ENCODE measurements at regions not wholly inside any gene's neighbourhood (a gene's known extent, or its start where the extent isn't known, plus 50 kb on each side); places are given as distances from the start of the nearest gene placed in this dataset.

GRCh38 chr11:32225571-32226285, 134.9 kb downstream of the RCN1 start:
- ATAC-seq, result no peak
- H3K4me1 Mint-ChIP-seq, result no peaks in the 10 kb centered on the region
- no peak overlapping the region for H3K27ac Mint-ChIP-seq
- peaks cover 9% of the 10 kb centered on the region for H3K27me3 Mint-ChIP-seq
- H3K36me3 Mint-ChIP-seq, result no peaks in the 10 kb centered on the region
- no peaks in the 10 kb centered on the region for H3K9me3 Mint-ChIP-seq
- H3K4me3 Mint-ChIP-seq, result no peak overlapping the region

DNA sequence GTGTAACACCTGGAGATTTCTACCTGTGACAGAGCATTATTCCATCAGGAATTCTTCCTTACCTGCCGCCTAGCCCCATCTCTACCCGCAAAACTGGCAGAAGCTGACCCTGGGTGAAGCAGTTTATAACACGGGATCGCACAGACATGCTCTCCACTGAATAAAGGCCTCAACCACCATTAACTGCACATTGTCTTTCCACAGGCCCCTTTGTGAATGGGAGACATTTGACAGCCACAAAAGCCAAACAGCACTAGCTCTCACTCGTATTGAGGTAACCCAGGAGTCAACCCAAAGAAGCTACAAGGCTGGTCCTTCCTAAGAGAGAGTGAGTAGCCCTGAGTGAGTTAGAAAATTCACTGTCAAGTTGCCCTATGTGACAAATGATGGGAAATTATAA, 135.6 kb downstream of the RCN1 start:
- no peak for ATAC-seq
- H3K27ac Mint-ChIP-seq, result no peak overlapping the region

GRCh38 chr11:32229576-32230240, 138.8 kb downstream of the RCN1 start:
- H3K4me1 Mint-ChIP-seq, result no peaks in the 10 kb centered on the region
- no peak overlapping the region for H3K4me3 Mint-ChIP-seq
- ATAC-seq, result no peak
- H3K9me3 Mint-ChIP-seq, result no peaks in the 10 kb centered on the region
- H3K27ac Mint-ChIP-seq, result no peak overlapping the region
- H3K27me3 Mint-ChIP-seq, result peaks cover 37% of the 10 kb centered on the region
- no peaks in the 10 kb centered on the region for H3K36me3 Mint-ChIP-seq

More for the DNA sequence above, 135.6 kb downstream of the RCN1 start:
- Mint-ChIP-seq H3K9me3 (no peaks in the 10 kb centered on the region), H3K36me3 (no peaks in the 10 kb centered on the region), H3K27me3 (peaks cover 10% of the 10 kb centered on the region), H3K4me1 (no peaks in the 10 kb centered on the region), H3K4me3 (no peak overlapping the region)

- Mint-ChIP-seq H3K4me3 (no peak overlapping the region), H3K27me3 (peaks cover 28% of the 10 kb centered on the region), H3K4me1 (no peaks in the 10 kb centered on the region), H3K9me3 (no peaks in the 10 kb centered on the region), H3K27ac (no peak overlapping the region), H3K36me3 (no peaks in the 10 kb centered on the region)
- ATAC-seq, result no peak
Observed at GRCh38 chr11:32231909-32232493, 141.1 kb downstream of the RCN1 start.

- Mint-ChIP-seq H3K9me3 (no peaks in the 10 kb centered on the region), H3K27ac (no peak overlapping the region), H3K27me3 (peaks cover 28% of the 10 kb centered on the region), H3K4me1 (no peaks in the 10 kb centered on the region), H3K4me3 (no peak overlapping the region), H3K36me3 (no peaks in the 10 kb centered on the region)
- no peak for ATAC-seq
Observed at GRCh38 chr11:32232516-32232915, 141.6 kb downstream of the RCN1 start.

GRCh38 chr11:32233276-32233675, 142.4 kb downstream of the RCN1 start:
- Mint-ChIP-seq H3K9me3 (no peaks in the 10 kb centered on the region), H3K27me3 (peaks cover 28% of the 10 kb centered on the region), H3K4me3 (no peak overlapping the region), H3K36me3 (no peaks in the 10 kb centered on the region), H3K27ac (no peak overlapping the region), H3K4me1 (no peaks in the 10 kb centered on the region)
- ATAC-seq, result no peak

DNA sequence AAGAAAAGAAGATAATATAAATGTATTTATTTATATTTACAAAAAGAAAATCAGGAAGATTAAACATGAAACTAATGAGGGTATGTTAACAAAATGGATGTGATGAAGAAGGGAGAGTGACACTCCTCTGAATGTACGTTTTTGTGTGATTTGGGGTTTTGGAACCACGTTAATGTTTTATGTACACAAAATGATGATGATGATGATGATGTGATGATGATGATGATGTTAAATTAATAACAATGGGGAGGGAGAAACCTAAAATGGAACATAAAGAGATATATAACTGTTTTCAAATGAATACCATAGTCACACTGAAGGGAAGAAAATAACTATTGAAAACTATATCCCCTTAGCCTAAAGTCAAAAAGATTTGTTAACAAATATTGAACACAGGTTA, 143.1 kb downstream of the RCN1 start:
- Mint-ChIP-seq H3K9me3 (no peaks in the 10 kb centered on the region), H3K4me1 (no peaks in the 10 kb centered on the region), H3K4me3 (no peak overlapping the region), H3K27me3 (peaks cover 28% of the 10 kb centered on the region), H3K27ac (no peak overlapping the region), H3K36me3 (no peaks in the 10 kb centered on the region)
- ATAC-seq, result no peak

DNA sequence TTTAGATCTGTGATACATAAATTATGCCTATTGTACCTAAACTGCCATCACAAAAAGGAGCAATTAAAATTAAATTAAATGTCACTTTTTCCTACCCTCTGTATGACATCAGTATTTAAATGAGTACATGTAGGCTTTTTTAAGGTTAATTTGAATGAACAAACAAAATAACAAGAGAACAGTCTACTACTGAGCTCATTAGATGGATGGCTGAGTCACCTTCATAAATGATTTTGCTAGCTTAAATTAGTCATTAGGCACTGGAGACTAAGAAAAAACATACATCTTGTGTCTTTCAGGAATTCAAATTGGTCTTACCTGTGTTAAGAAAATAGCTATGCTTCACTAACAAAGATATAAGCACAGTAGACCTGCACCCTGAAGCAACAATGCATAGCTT, 153.6 kb downstream of the RCN1 start:
- Mint-ChIP-seq H3K36me3 (no peaks in the 10 kb centered on the region), H3K27me3 (no peaks in the 10 kb centered on the region), H3K4me3 (no peak overlapping the region), H3K4me1 (no peaks in the 10 kb centered on the region), H3K27ac (no peak overlapping the region), H3K9me3 (no peaks in the 10 kb centered on the region)
- no peak for ATAC-seq

GRCh38 chr11:32253706-32254105, 162.8 kb downstream of the RCN1 start:
- H3K4me1 Mint-ChIP-seq, result no peaks in the 10 kb centered on the region
- H3K36me3 Mint-ChIP-seq, result no peaks in the 10 kb centered on the region

GRCh38 chr11:32255841-32256240, 165.0 kb downstream of the RCN1 start:
- no peak for ATAC-seq
- no peaks in the 10 kb centered on the region for H3K4me1 Mint-ChIP-seq
- no peak overlapping the region for H3K27ac Mint-ChIP-seq
- no peaks in the 10 kb centered on the region for H3K9me3 Mint-ChIP-seq
- H3K36me3 Mint-ChIP-seq, result no peaks in the 10 kb centered on the region
- H3K27me3 Mint-ChIP-seq, result no peaks in the 10 kb centered on the region
- H3K4me3 Mint-ChIP-seq, result no peak overlapping the region

More at GRCh38 chr11:32253706-32254105, 162.8 kb downstream of the RCN1 start:
- Mint-ChIP-seq H3K4me3 (no peak overlapping the region), H3K9me3 (no peaks in the 10 kb centered on the region), H3K27ac (no peak overlapping the region), H3K27me3 (no peaks in the 10 kb centered on the region)
- no peak for ATAC-seq

GRCh38 chr11:32256466-32256865, 165.6 kb downstream of the RCN1 start:
- no peaks in the 10 kb centered on the region for H3K36me3 Mint-ChIP-seq
- no peaks in the 10 kb centered on the region for H3K9me3 Mint-ChIP-seq
- no peak overlapping the region for H3K4me3 Mint-ChIP-seq
- no peaks in the 10 kb centered on the region for H3K27me3 Mint-ChIP-seq
- H3K27ac Mint-ChIP-seq, result no peak overlapping the region
- no peaks in the 10 kb centered on the region for H3K4me1 Mint-ChIP-seq
- no peak for ATAC-seq

DNA sequence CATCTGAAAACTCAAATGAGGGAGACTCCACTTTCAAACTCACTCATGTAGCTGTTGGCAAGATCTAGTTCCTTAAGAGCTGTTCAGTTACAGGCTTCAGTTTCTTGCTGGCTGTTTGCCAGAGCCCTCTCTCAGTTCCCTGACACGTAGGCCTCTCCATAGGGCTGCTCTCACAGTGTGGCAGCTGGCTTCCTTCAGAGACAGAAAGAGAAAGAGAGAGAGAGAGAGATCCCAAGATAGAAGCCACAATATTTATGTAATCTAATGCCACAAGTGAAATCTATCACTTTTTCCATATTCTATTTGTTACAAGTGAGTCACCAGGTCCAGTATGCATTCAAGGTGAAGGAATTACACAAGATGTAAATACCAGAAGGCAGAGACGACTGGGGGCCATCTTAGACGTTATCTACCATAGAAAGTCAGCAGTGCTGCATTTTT, 168.8 kb downstream of the RCN1 start:
- H3K36me3 Mint-ChIP-seq, result no peaks in the 10 kb centered on the region
- H3K4me1 Mint-ChIP-seq, result no peaks in the 10 kb centered on the region
- H3K9me3 Mint-ChIP-seq, result no peaks in the 10 kb centered on the region
- H3K4me3 Mint-ChIP-seq, result no peak overlapping the region
- H3K27ac Mint-ChIP-seq, result no peak overlapping the region
- no peak for ATAC-seq
- H3K27me3 Mint-ChIP-seq, result peaks cover 10% of the 10 kb centered on the region

DNA sequence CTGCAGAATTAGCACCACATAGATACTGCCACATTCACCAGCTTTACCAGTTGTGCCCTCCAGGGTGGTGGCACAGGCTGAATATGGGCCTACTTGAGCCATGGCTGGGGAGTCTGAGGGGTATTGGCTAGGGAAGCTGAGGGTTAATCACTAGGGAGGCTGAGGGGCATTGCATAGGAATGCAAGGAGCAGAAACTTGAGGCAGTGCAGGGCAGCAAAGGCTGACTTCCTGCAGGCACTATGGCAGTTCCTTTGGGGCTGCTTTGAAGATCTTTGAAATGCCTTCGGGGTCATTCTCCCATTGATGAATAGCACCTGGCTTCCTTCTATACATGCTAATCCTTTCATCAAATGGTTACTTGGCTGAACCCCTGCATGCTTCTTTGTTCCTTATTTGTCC, 171.5 kb downstream of the RCN1 start:
- H3K27ac Mint-ChIP-seq, result no peak overlapping the region
- peaks cover 10% of the 10 kb centered on the region for H3K27me3 Mint-ChIP-seq
- ATAC-seq, result no peak
- H3K36me3 Mint-ChIP-seq, result no peaks in the 10 kb centered on the region
- H3K4me1 Mint-ChIP-seq, result no peaks in the 10 kb centered on the region
- H3K4me3 Mint-ChIP-seq, result no peak overlapping the region
- no peaks in the 10 kb centered on the region for H3K9me3 Mint-ChIP-seq

DNA sequence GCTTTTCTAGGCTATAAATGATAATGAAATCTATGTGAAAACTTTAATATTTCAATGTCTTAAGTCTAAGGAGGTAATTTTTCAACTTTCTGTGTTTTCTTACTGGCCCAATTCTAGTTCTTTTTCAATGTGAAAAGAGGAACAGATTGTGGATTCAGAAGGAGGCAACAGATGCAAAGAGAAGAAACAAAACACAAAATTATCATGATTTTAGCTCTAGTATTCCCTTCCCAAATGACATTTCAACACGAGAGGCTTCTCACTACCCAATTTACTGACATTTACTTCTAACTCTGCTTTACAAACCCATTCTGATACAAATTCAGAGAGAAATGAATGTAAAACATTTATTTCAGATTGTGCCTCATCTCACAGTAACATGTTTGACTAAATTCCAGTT, 169.4 kb downstream of the WT1 start:
- H3K36me3 Mint-ChIP-seq, result no peaks in the 10 kb centered on the region

DNA sequence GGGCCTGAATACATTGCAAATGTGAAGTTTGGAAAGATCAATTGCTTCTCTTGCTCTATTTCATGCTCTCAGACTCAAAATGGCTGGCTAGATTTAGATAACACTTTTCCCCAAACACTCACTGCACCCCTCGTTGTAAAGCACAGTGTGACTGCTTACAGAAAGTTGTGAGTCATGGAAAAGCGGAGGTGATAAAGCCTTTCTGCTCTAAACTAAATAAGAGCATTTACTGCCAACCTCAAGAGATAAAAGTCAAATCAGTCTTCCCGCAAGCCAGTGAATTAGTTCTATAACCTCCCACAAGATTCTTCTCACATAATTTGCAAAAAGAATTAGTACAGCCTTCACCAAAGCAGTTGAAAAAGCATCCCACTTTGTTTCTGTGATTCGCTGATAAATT, 168.7 kb downstream of the WT1 start:
- H3K9me3 Mint-ChIP-seq, result no peaks in the 10 kb centered on the region
- no peak overlapping the region for H3K4me3 Mint-ChIP-seq
- no peaks in the 10 kb centered on the region for H3K4me1 Mint-ChIP-seq
- H3K27ac Mint-ChIP-seq, result no peak overlapping the region
- H3K27me3 Mint-ChIP-seq, result peaks cover 10% of the 10 kb centered on the region
- no peak for ATAC-seq
- no peaks in the 10 kb centered on the region for H3K36me3 Mint-ChIP-seq

More for the DNA sequence above, 169.4 kb downstream of the WT1 start:
- no peak for ATAC-seq
- Mint-ChIP-seq H3K27ac (no peak overlapping the region), H3K9me3 (no peaks in the 10 kb centered on the region), H3K27me3 (peaks cover 10% of the 10 kb centered on the region), H3K4me3 (no peak overlapping the region), H3K4me1 (no peaks in the 10 kb centered on the region)

DNA sequence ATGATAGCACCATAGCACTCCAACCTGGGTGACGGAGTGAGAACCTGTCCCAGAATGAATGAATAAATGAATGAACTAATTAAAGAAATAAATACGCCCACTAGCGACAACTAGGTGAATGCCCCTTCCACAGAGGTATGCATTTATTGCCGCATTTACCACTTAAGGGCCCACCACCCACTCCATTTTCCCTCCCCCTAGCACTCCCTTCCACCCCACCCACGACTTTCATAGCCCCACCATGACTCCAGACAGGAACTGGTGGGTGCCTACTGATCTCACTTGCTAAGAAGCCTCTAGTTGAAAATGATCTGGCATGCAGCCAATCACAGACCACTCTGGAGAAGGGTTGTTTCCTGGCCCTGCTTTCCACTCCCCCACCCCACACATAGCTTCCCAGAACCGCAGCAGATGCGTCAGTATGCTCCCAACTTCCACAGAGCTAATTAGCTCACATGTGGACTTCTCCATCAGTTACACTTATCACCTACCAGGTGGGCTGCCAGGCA, 167.6 kb downstream of the WT1 start:
- H3K27ac Mint-ChIP-seq, result no peak overlapping the region
- H3K4me1 Mint-ChIP-seq, result no peaks in the 10 kb centered on the region
- no peak overlapping the region for H3K4me3 Mint-ChIP-seq
- ATAC-seq, result no peak
- no peaks in the 10 kb centered on the region for H3K9me3 Mint-ChIP-seq
- no peaks in the 10 kb centered on the region for H3K36me3 Mint-ChIP-seq
- no peaks in the 10 kb centered on the region for H3K27me3 Mint-ChIP-seq

Measured in stimulated activated memory B cell treated with anti-CD40 and anti-IgM and Interleukin-4, amounts not matched to agents 10 μg/mL and 1 μg/mL and 100 μg/mL, for 72 hours (primary cell).